PFSK-1 (cell line): ENCODE measurements at regions not wholly inside any gene's neighbourhood (a gene's known extent, or its start where the extent isn't known, plus 50 kb on each side); places are given as distances from the start of the nearest gene placed in this dataset.

Source experiments
- FOXP2 ChIP-seq: optimal IDR thresholded peaks from 2 replicates; pipeline ENCODE3; 2011; ENCODE audit warnings: borderline replicate concordance, control low read depth, inconsistent platforms; ENCODE audit not compliant: insufficient read depth; ENCODE audit errors: extremely low read length, extremely low read depth
- POLR2AphosphoS5 ChIP-seq: IDR thresholded peaks from 2 replicates; pipeline ENCODE4 v1.6.1; 2012; ENCODE audit warnings: low read depth, mild to moderate bottlenecking, control low read depth, low read length, moderate library complexity
- SIN3A ChIP-seq: IDR thresholded peaks from 2 replicates; pipeline ENCODE4 v1.6.1; 2012; ENCODE audit warnings: mild to moderate bottlenecking, low read length, moderate library complexity, borderline replicate concordance; ENCODE audit not compliant: insufficient read depth
- TAF1 ChIP-seq: IDR thresholded peaks from 2 replicates; pipeline ENCODE4 v1.6.1; 2012; ENCODE audit warnings: low read length, control low read depth, borderline replicate concordance; ENCODE audit not compliant: insufficient read depth
- TF ChIP-seq, protein P1 (sequence below), 2 experiments: IDR thresholded peaks; 2 replicates each; pipeline versions ENCODE4 v1.6.1 to v1.8.0; 2011 to 2012; ENCODE audit warnings: low read depth in 2 of 2, low read length in 2 of 2, control low read depth in 1 of 2, inconsistent platforms in 1 of 2, mild to moderate bottlenecking in 1 of 2, moderate library complexity in 1 of 2; ENCODE audit not compliant: insufficient read depth in 1 of 2

- TF ChIP-seq TAF1 (no peak), POLR2AphosphoS5 (no peak), FOXP2 (no peak), SIN3A (no peak)
- TF ChIP-seq, protein P1, sequence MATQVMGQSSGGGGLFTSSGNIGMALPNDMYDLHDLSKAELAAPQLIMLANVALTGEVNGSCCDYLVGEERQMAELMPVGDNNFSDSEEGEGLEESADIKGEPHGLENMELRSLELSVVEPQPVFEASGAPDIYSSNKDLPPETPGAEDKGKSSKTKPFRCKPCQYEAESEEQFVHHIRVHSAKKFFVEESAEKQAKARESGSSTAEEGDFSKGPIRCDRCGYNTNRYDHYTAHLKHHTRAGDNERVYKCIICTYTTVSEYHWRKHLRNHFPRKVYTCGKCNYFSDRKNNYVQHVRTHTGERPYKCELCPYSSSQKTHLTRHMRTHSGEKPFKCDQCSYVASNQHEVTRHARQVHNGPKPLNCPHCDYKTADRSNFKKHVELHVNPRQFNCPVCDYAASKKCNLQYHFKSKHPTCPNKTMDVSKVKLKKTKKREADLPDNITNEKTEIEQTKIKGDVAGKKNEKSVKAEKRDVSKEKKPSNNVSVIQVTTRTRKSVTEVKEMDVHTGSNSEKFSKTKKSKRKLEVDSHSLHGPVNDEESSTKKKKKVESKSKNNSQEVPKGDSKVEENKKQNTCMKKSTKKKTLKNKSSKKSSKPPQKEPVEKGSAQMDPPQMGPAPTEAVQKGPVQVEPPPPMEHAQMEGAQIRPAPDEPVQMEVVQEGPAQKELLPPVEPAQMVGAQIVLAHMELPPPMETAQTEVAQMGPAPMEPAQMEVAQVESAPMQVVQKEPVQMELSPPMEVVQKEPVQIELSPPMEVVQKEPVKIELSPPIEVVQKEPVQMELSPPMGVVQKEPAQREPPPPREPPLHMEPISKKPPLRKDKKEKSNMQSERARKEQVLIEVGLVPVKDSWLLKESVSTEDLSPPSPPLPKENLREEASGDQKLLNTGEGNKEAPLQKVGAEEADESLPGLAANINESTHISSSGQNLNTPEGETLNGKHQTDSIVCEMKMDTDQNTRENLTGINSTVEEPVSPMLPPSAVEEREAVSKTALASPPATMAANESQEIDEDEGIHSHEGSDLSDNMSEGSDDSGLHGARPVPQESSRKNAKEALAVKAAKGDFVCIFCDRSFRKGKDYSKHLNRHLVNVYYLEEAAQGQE (IDR thresholded peaks at IDR 0.05; ENCODE audit: insufficient read depth in 1 of 2, low read depth in 2 of 2, low read length in 2 of 2), result no peak
Measured at GRCh38 chr5:82884821-82885471, 192.2 kb downstream of the TMEM167A start.

GRCh38 chr5:82882316-82882715, 194.9 kb downstream of the TMEM167A start:
- TF ChIP-seq TAF1 (no peak), POLR2AphosphoS5 (no peak), SIN3A (no peak), FOXP2 (no peak)
- TF ChIP-seq, protein P1 (IDR thresholded peaks at IDR 0.05; ENCODE audit: insufficient read depth in 1 of 2, low read depth in 2 of 2, low read length in 2 of 2), result no peak

- TF ChIP-seq, protein P1 (IDR thresholded peaks at IDR 0.05; ENCODE audit: insufficient read depth in 1 of 2, low read depth in 2 of 2, low read length in 2 of 2), result no peak
- no peak for TF ChIP-seq FOXP2
- TF ChIP-seq TAF1, result no peak
- no peak for TF ChIP-seq POLR2AphosphoS5
- no peak for TF ChIP-seq SIN3A
Measured at GRCh38 chr5:82881571-82882174, 195.5 kb downstream of the TMEM167A start.

DNA sequence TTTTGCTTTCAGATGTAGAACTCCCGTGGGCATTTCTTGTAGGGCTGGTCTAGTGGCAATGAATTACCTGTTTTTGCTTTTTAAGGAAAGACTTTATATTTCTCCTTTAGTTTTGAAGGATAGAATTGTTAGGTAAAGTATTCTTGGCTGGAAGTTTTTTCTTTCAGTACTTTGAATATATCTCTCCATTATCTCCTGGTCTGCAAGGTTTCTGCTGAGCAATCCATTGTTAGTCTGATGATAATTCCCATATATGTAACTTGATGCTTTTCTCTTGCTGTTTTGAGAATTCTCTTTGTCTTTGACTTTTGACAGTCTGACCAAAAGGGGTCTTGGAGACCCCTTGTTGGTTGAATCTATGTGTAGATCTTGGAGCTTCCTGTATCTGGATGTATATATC, 198.1 kb downstream of the TMEM167A start:
- TF ChIP-seq FOXP2, result no peak
- no peak for TF ChIP-seq SIN3A
- no peak for TF ChIP-seq POLR2AphosphoS5
- TF ChIP-seq, protein P1 (IDR thresholded peaks at IDR 0.05; ENCODE audit: insufficient read depth in 1 of 2, low read depth in 2 of 2, low read length in 2 of 2), result no peak
- no peak for TF ChIP-seq TAF1

DNA sequence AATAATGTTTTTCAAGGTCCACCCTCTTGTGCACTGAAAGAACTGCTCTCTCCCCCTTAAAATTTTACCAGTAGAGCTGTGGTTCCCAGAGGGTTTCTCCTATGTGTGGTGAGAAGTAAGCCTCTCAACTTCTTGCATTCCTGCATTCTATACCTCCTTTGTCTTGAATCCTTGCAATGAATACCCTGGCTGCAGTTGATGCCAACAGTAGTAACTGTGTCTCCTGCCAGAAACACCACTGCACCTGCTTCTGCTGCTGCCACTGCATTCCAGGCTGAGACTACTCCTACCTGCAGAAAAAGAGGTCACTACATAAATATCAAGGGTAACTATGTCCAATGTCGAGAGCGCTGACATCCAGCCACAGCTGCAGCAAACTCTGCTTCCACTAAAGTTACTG, 203.7 kb downstream of the TMEM167A start:
- TF ChIP-seq SIN3A (no peak), TAF1 (no peak)
